ENCODE measurements at regions not wholly inside any gene's neighbourhood (a gene's known extent, or its start where the extent isn't known, plus 50 kb on each side); places are given as distances from the start of the nearest gene placed in this dataset.
"Not testable (repeated sequence)": the region's sequence is repeated elsewhere in the genome, so short reads cannot be mapped to it uniquely, and the experiment has no call there.

DNA sequence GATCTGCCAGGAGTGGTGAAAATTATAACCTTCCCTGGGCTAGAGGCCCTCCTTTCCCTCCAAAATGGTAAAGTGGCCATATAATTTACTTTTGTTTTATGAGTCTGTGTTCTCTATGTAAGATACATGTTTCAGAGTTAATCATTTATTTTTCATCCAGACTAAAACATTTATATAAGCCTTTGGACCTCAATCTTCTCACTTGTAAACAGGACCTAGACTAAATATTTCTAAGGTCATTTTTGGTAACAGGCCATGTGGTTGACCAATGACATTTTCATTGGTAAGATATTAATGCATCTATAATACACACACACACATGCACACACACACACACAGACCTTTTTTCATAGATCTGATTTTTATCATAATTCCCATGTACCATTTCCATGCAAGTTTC lies 79.7 kb upstream of the KCTD1 start:
- Histone ChIP-seq H3K9me3 (ENCODE audit: low read length) (peaks cover 8% of the 10 kb centered on the region), H4K20me1 (ENCODE audit: insufficient read depth) (no peaks in the 10 kb centered on the region), H3K9ac (ENCODE audit: low read length) (no peak overlapping the region), H3K79me2 (replicated peaks; ENCODE audit: insufficient read depth, low read length) (no peaks in the 10 kb centered on the region), H3K27me3 (ENCODE audit: insufficient read depth, low read depth, low read length) (no peaks in the 10 kb centered on the region), H2AFZ (ENCODE audit: low read depth, low read length) (no peak overlapping the region), H3F3A (ENCODE audit: insufficient read depth, low read length, poor library complexity, severe bottlenecking) (no peaks in the 10 kb centered on the region), H3K27ac (ENCODE audit: low read length) (no peak overlapping the region), H3K4me3 (ENCODE audit: low read length) (no peak overlapping the region), H3K4me2 (ENCODE audit: low read length) (no peak overlapping the region), H3K9me2 (ENCODE audit: insufficient read depth, low read length) (no peaks in the 10 kb centered on the region), H3K36me3 (ENCODE audit: insufficient read depth, low read length) (no peaks in the 10 kb centered on the region)
- no peak for TF ChIP-seq MXI1 (conservative IDR thresholded peaks at IDR 0.05; ENCODE audit: poor library complexity, severe bottlenecking)
- TF ChIP-seq, protein P1, sequence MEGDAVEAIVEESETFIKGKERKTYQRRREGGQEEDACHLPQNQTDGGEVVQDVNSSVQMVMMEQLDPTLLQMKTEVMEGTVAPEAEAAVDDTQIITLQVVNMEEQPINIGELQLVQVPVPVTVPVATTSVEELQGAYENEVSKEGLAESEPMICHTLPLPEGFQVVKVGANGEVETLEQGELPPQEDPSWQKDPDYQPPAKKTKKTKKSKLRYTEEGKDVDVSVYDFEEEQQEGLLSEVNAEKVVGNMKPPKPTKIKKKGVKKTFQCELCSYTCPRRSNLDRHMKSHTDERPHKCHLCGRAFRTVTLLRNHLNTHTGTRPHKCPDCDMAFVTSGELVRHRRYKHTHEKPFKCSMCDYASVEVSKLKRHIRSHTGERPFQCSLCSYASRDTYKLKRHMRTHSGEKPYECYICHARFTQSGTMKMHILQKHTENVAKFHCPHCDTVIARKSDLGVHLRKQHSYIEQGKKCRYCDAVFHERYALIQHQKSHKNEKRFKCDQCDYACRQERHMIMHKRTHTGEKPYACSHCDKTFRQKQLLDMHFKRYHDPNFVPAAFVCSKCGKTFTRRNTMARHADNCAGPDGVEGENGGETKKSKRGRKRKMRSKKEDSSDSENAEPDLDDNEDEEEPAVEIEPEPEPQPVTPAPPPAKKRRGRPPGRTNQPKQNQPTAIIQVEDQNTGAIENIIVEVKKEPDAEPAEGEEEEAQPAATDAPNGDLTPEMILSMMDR (IDR thresholded peaks at IDR 0.05; ENCODE audit: poor library complexity, severe bottlenecking), result no peak

DNA sequence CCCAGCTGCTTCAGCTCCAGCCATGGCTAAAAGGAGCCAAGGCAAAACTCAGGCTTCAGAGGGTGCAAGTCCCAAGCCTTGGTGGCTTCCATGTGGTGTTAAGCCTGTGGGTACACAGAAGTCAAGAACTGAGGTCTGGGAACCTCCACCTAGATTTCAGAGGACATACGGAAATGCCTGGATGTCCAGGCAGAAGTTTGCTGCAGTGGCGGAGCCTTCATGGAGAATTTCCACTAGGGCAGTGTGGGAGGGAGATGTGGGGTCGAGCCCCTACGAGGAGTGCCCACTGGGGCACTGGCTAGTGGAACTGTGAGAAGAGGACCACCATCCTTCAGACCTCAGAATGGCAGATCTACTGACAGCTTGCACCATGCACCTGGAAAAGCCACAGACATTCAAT lies 76.1 kb upstream of the KCTD1 start:
- Histone ChIP-seq H3K9ac (ENCODE audit: low read length) (no peak overlapping the region), H3K9me2 (ENCODE audit: insufficient read depth, low read length) (no peaks in the 10 kb centered on the region), H4K20me1 (ENCODE audit: insufficient read depth) (no peaks in the 10 kb centered on the region), H3K79me2 (replicated peaks; ENCODE audit: insufficient read depth, low read length) (no peaks in the 10 kb centered on the region), H3K27ac (ENCODE audit: low read length) (no peak overlapping the region), H2AFZ (ENCODE audit: low read depth, low read length) (no peak overlapping the region), H3K4me3 (ENCODE audit: low read length) (no peak overlapping the region), H3K4me2 (ENCODE audit: low read length) (no peak overlapping the region), H3K36me3 (ENCODE audit: insufficient read depth, low read length) (no peaks in the 10 kb centered on the region), H3K9me3 (ENCODE audit: low read length) (peaks cover 8% of the 10 kb centered on the region), H3F3A (ENCODE audit: insufficient read depth, low read length, poor library complexity, severe bottlenecking) (no peaks in the 10 kb centered on the region), H3K27me3 (ENCODE audit: insufficient read depth, low read depth, low read length) (no peaks in the 10 kb centered on the region)
- TF ChIP-seq, protein P1 (IDR thresholded peaks at IDR 0.05; ENCODE audit: poor library complexity, severe bottlenecking), result no peak
- TF ChIP-seq EP300 (conservative IDR thresholded peaks at IDR 0.05; ENCODE audit: poor library complexity, severe bottlenecking) (no peak), MXI1 (conservative IDR thresholded peaks at IDR 0.05; ENCODE audit: poor library complexity, severe bottlenecking) (no peak), EZH2 (IDR thresholded peaks at IDR 0.05; ENCODE audit: borderline replicate concordance, insufficient read depth, low read length, poor library complexity, severe bottlenecking) (no peak), TAF1 (IDR thresholded peaks at IDR 0.05; ENCODE audit: low read depth) (no peak), SMC3 (conservative IDR thresholded peaks at IDR 0.05; ENCODE audit: poor library complexity) (no peak), RAD21 (conservative IDR thresholded peaks at IDR 0.05) (no peak), POLR2AphosphoS5 (IDR thresholded peaks at IDR 0.05) (no peak)
- TF ChIP-seq, protein P2, sequence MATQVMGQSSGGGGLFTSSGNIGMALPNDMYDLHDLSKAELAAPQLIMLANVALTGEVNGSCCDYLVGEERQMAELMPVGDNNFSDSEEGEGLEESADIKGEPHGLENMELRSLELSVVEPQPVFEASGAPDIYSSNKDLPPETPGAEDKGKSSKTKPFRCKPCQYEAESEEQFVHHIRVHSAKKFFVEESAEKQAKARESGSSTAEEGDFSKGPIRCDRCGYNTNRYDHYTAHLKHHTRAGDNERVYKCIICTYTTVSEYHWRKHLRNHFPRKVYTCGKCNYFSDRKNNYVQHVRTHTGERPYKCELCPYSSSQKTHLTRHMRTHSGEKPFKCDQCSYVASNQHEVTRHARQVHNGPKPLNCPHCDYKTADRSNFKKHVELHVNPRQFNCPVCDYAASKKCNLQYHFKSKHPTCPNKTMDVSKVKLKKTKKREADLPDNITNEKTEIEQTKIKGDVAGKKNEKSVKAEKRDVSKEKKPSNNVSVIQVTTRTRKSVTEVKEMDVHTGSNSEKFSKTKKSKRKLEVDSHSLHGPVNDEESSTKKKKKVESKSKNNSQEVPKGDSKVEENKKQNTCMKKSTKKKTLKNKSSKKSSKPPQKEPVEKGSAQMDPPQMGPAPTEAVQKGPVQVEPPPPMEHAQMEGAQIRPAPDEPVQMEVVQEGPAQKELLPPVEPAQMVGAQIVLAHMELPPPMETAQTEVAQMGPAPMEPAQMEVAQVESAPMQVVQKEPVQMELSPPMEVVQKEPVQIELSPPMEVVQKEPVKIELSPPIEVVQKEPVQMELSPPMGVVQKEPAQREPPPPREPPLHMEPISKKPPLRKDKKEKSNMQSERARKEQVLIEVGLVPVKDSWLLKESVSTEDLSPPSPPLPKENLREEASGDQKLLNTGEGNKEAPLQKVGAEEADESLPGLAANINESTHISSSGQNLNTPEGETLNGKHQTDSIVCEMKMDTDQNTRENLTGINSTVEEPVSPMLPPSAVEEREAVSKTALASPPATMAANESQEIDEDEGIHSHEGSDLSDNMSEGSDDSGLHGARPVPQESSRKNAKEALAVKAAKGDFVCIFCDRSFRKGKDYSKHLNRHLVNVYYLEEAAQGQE (IDR thresholded peaks at IDR 0.05; ENCODE audit: borderline replicate concordance), result no peak

DNA sequence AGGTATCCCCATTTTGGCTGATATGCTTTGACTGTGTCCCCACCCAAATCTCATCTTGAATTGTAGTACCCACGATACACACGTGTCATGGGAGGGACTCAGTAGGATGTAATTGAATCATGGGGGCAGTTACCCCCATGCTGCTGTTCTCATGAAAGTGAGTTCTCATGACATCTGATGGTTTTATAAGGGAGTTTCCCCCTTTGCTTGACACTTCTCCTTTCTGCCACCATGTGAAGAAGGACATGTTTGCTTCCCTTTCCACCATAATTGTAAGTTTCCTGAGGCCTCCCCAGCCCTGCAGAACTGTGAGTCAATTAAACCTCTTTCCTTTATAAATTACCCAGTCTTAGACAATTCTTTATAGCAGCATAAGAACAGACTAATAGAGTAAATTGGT lies 75.0 kb upstream of the KCTD1 start:
- H3F3A ChIP-seq (ENCODE audit: insufficient read depth, low read length, poor library complexity, severe bottlenecking); H3K4me3 ChIP-seq (ENCODE audit: low read length); H2AFZ ChIP-seq (ENCODE audit: low read depth, low read length); H4K20me1 ChIP-seq (ENCODE audit: insufficient read depth); H3K9me3 ChIP-seq (ENCODE audit: low read length); H3K9ac ChIP-seq (ENCODE audit: low read length); H3K36me3 ChIP-seq (ENCODE audit: insufficient read depth, low read length); H3K4me2 ChIP-seq (ENCODE audit: low read length); H3K27ac ChIP-seq (ENCODE audit: low read length); H3K9me2 ChIP-seq (ENCODE audit: insufficient read depth, low read length); H3K79me2 ChIP-seq (replicated peaks; ENCODE audit: insufficient read depth, low read length); H3K27me3 ChIP-seq (ENCODE audit: insufficient read depth, low read depth, low read length): not testable (repeated sequence)

Measured in neural cell (in vitro differentiated cells).